Ascending aorta (tissue), 2 donors: ENCODE measurements at regions not wholly inside any gene's neighbourhood (a gene's known extent, or its start where the extent isn't known, plus 50 kb on each side); places are given as distances from the start of the nearest gene placed in this dataset.

Experiments used
- DNase-seq, 2 donors: peaks; one replicate each; pipeline ENCODE4 v3.0.0-alpha.2; 2019; ENCODE audit warnings: low spot score in 2 of 2
- H3K27ac ChIP-seq, 2 donors: fragments of 200-600 bp; sonication (generic); one replicate each; pipeline ENCODE4 v1.5.1; 2016 to 2017; ENCODE audit warnings: mild to moderate bottlenecking in 1 of 2
- H3K27me3 ChIP-seq: fragments of 200-600 bp; sonication (generic); one replicate; pipeline ENCODE4 v1.5.1; 2017
- H3K36me3 ChIP-seq, 2 donors: fragments of 200-600 bp; sonication (generic); one replicate each; pipeline ENCODE4 v1.5.1; 2016
- H3K4me1 ChIP-seq, 2 donors: fragments of 200-600 bp; sonication (generic); one replicate each; pipeline ENCODE4 v1.5.1; 2016 to 2017; ENCODE audit warnings: mild to moderate bottlenecking in 1 of 2
- H3K4me3 ChIP-seq, 2 donors: fragments of 200-600 bp; sonication (generic); one replicate each; pipeline ENCODE4 v1.5.1; 2016 to 2017; ENCODE audit warnings: mild to moderate bottlenecking in 1 of 2
- H3K9me3 ChIP-seq, 2 donors: fragments of 200-600 bp; sonication (generic); one replicate each; pipeline ENCODE4 v1.5.1; 2016
- CTCF ChIP-seq, 3 experiments: fragments of 200-600 bp in 2 of 3; fragments of 450-650 bp in 1 of 3; sonication (generic) in 2 of 3; IDR thresholded peaks; one replicate each; pipeline ENCODE4 v1.5.1; 2016 to 2019; ENCODE audit warnings: antibody characterized with exemption in 3 of 3, mild to moderate bottlenecking in 1 of 3, moderate library complexity in 1 of 3
- intact Hi-C: fragments of 100-400 bp; cut with DNase I; formaldehyde crosslinking; loops from one replicate; pipeline ENCODE4 v1.15.1; 2023

- Histone ChIP-seq H3K4me3 (no peak overlapping the region), H3K4me1 (no peaks in the 10 kb centered on the region), H3K9me3 (no peaks in the 10 kb centered on the region), H3K27ac (no peak overlapping the region), H3K36me3 (no peaks in the 10 kb centered on the region), H3K27me3 (no peaks in the 10 kb centered on the region)
- no peak for DNase-seq
- TF ChIP-seq CTCF (IDR thresholded peaks at IDR 0.05) = no peak
- intact Hi-C loops = no loop called here
Measured at GRCh38 chr3:84096188-84096587, 862.6 kb upstream of the CADM2 start.

GRCh38 chr3:84100861-84101260 is 857.9 kb upstream of the CADM2 start:
- Histone ChIP-seq H3K4me3 (no peak overlapping the region), H3K4me1 (no peaks in the 10 kb centered on the region), H3K27ac (no peak overlapping the region), H3K27me3 (no peaks in the 10 kb centered on the region), H3K36me3 (no peaks in the 10 kb centered on the region), H3K9me3 (no peaks in the 10 kb centered on the region)
- no peak for DNase-seq
- intact Hi-C loops = no loop called here
- TF ChIP-seq CTCF (IDR thresholded peaks at IDR 0.05) = no peak

- Histone ChIP-seq H3K9me3 (no peaks in the 10 kb centered on the region), H3K4me3 (no peak overlapping the region), H3K27ac (no peak overlapping the region), H3K27me3 (no peaks in the 10 kb centered on the region), H3K36me3 (no peaks in the 10 kb centered on the region), H3K4me1 (no peaks in the 10 kb centered on the region)
- DNase-seq = no peak
- intact Hi-C loops = no loop called here
- no peak for TF ChIP-seq CTCF (IDR thresholded peaks at IDR 0.05)
Measured at GRCh38 chr3:84108442-84108971, 850.3 kb upstream of the CADM2 start.

- Histone ChIP-seq H3K27ac (no peak overlapping the region), H3K27me3 (no peaks in the 10 kb centered on the region)
Measured at GRCh38 chr3:84109911-84110310, 848.9 kb upstream of the CADM2 start.

GRCh38 chr3:84110787-84111186 is 848.0 kb upstream of the CADM2 start:
- TF ChIP-seq CTCF (IDR thresholded peaks at IDR 0.05) = no peak
- Histone ChIP-seq H3K36me3 (no peaks in the 10 kb centered on the region), H3K9me3 (no peaks in the 10 kb centered on the region), H3K27me3 (no peaks in the 10 kb centered on the region), H3K27ac (no peak overlapping the region), H3K4me3 (no peak overlapping the region), H3K4me1 (no peaks in the 10 kb centered on the region)
- intact Hi-C loops = no loop called here
- no peak for DNase-seq

More at GRCh38 chr3:84109911-84110310, 848.9 kb upstream of the CADM2 start:
- Histone ChIP-seq H3K9me3 (no peaks in the 10 kb centered on the region), H3K4me3 (no peak overlapping the region), H3K4me1 (no peaks in the 10 kb centered on the region), H3K36me3 (no peaks in the 10 kb centered on the region)
- no peak for TF ChIP-seq CTCF (IDR thresholded peaks at IDR 0.05)
- intact Hi-C loops = no loop called here
- DNase-seq = no peak

GRCh38 chr3:84125201-84125721 is 833.5 kb upstream of the CADM2 start:
- intact Hi-C loops = no loop called here
- Histone ChIP-seq H3K27ac (no peak overlapping the region), H3K4me3 (no peak overlapping the region), H3K36me3 (no peaks in the 10 kb centered on the region), H3K4me1 (no peaks in the 10 kb centered on the region), H3K27me3 (no peaks in the 10 kb centered on the region), H3K9me3 (no peaks in the 10 kb centered on the region)
- no peak for TF ChIP-seq CTCF (IDR thresholded peaks at IDR 0.05)
- DNase-seq = no peak
